ENCODE measurements at regions not wholly inside any gene's neighbourhood (a gene's known extent, or its start where the extent isn't known, plus 50 kb on each side); places are given as distances from the start of the nearest gene placed in this dataset.
A peak's percentile ranks its signal among the peaks of the same experiment; 100 is the strongest.

DNA sequence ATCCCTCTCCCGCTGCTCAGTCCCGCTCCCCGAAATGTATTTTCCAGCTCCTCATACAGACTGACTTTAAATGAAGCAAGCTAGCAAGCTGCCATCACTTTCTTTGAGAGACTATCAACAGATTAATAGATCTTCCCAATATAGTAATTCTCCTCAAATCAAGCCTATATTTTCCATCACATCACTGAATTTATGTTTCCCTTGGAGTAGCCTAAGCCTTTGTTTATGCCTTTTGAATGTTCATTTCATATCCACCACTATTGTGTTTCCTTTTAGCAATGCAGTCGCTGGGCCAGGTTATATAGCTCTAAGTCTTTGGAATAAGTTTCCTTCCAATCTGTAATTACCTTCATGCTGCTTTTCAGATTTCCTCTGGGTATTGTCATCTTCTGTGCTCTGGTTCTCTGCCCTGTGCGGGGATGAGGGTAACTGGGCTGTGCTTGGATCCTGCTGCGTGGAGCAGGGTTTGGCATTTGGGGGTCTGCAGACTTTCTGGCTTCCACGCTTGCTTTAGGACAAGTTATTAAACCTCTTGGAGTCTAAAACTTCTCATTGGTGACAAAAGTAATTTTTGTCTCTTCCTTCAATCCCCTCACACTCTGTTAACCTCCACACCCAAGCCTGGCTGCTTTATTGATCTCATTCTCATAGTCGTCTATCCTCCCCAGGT, 256.9 kb downstream of the DLEU7 start:
- DNase-seq (no peak), ATAC-seq (ENCODE audit: low FRiP score in 2 of 2) (no peak)
- H3K4me3 ChIP-seq = no peak overlapping the region
- no peaks in the 10 kb centered on the region for H3K36me3 ChIP-seq
- peaks cover 0 to 8% (median 2%) of the 10 kb centered on the region in 4 donors for H3K4me1 ChIP-seq
- H3K9me3 ChIP-seq = no peaks in the 10 kb centered on the region
- WGBS, 2 donors = 80% methylated on average over 8 of the region's 8 CpGs
- no peak overlapping the region for H3K27ac ChIP-seq
- H3K27me3 ChIP-seq = no peaks in the 10 kb centered on the region
- TF ChIP-seq POLR2AphosphoS5 (IDR thresholded peaks at IDR 0.05) (no peak), EP300 (IDR thresholded peaks at IDR 0.05) (no peak), POLR2A (IDR thresholded peaks at IDR 0.05) (no peak)
- TF ChIP-seq, protein P1, sequence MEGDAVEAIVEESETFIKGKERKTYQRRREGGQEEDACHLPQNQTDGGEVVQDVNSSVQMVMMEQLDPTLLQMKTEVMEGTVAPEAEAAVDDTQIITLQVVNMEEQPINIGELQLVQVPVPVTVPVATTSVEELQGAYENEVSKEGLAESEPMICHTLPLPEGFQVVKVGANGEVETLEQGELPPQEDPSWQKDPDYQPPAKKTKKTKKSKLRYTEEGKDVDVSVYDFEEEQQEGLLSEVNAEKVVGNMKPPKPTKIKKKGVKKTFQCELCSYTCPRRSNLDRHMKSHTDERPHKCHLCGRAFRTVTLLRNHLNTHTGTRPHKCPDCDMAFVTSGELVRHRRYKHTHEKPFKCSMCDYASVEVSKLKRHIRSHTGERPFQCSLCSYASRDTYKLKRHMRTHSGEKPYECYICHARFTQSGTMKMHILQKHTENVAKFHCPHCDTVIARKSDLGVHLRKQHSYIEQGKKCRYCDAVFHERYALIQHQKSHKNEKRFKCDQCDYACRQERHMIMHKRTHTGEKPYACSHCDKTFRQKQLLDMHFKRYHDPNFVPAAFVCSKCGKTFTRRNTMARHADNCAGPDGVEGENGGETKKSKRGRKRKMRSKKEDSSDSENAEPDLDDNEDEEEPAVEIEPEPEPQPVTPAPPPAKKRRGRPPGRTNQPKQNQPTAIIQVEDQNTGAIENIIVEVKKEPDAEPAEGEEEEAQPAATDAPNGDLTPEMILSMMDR (IDR thresholded peaks at IDR 0.05) = no peak

DNA sequence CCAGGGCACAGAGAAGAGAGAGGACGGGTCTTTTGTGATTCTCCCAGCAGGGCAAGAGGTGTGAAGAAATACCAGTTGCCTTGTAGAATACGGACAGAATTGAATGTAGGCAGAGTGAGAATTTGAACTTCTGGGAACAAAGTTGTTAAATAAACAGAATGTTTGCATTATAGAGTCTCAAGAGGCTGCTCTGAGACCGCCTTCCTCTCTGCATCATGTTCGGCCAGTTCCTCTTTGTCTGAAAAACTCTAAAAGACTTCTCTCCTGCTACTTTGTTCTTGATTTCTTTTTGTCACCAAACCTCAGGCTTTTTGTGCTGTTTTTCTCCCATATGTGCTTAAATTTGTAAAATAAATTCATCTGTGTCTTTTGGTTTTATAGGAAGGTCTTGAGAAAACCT, 256.4 kb downstream of the DLEU7 start:
- 54 to 66% methylated on average over 4 of the region's 4 CpGs for WGBS, 2 donors
- TF ChIP-seq POLR2A (IDR thresholded peaks at IDR 0.05) (no peak), POLR2AphosphoS5 (IDR thresholded peaks at IDR 0.05) (no peak), EP300 (IDR thresholded peaks at IDR 0.05) (no peak)
- TF ChIP-seq, protein P1 (IDR thresholded peaks at IDR 0.05) = no peak
- Histone ChIP-seq H3K4me3 (no peak overlapping the region), H3K4me1 (peaks cover 0 to 8% (median 2%) of the 10 kb centered on the region in 4 donors), H3K27me3 (no peaks in the 10 kb centered on the region), H3K9me3 (no peaks in the 10 kb centered on the region), H3K36me3 (no peaks in the 10 kb centered on the region), H3K27ac (no peak overlapping the region)
- ATAC-seq (ENCODE audit: low FRiP score in 2 of 2) (no peak), DNase-seq (no peak)

DNA sequence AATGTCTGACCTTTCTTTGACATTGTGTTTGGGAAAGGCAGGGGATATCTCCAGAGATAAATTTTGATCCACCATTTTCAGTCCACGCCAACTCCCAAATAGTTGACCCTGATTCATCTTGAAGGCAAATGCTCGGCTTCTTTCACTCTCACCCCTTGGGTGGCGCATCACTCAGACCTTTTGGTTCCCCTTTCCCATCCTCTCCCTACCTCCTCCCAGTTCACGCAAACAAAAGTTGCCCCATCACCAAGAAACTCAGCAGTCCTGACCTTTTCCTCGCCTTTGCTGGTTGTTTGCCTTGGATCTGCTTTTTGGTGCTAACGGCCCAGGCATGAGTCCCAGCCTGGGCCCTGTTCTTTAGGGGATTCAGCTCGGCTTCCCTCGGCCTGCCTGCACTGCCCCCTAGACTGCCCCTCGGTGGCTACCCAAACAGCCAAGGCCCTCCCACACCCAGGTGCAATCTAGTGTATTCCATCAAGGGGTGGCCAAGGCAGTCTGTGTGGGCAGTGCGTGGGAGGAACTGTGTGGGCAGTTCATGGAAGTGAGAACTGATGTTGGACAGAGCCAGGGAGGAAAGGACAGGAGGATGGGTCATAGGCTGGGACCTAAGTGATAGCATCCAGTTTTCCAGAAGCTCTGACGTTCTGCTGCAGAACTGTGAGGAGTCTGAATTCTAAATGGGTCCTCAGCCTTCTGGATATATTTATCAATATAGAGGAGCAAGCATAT, 255.7 kb downstream of the DLEU7 start:
- peak in 1 of 2 donors; percentile 20 for DNase-seq
- 79 to 87% methylated on average over 11 of the region's 11 CpGs for WGBS, 2 donors
- Histone ChIP-seq H3K9me3 (no peaks in the 10 kb centered on the region), H3K4me1 (peaks cover 0 to 8% (median 2%) of the 10 kb centered on the region in 4 donors), H3K36me3 (no peaks in the 10 kb centered on the region), H3K4me3 (no peak overlapping the region), H3K27ac (no peak overlapping the region), H3K27me3 (no peaks in the 10 kb centered on the region)
- TF ChIP-seq EP300 (IDR thresholded peaks at IDR 0.05) (no peak), POLR2AphosphoS5 (IDR thresholded peaks at IDR 0.05) (no peak), POLR2A (IDR thresholded peaks at IDR 0.05) (no peak)
- TF ChIP-seq, protein P1 (IDR thresholded peaks at IDR 0.05) = no peak
- ATAC-seq (ENCODE audit: low FRiP score in 2 of 2) = no peak

DNA sequence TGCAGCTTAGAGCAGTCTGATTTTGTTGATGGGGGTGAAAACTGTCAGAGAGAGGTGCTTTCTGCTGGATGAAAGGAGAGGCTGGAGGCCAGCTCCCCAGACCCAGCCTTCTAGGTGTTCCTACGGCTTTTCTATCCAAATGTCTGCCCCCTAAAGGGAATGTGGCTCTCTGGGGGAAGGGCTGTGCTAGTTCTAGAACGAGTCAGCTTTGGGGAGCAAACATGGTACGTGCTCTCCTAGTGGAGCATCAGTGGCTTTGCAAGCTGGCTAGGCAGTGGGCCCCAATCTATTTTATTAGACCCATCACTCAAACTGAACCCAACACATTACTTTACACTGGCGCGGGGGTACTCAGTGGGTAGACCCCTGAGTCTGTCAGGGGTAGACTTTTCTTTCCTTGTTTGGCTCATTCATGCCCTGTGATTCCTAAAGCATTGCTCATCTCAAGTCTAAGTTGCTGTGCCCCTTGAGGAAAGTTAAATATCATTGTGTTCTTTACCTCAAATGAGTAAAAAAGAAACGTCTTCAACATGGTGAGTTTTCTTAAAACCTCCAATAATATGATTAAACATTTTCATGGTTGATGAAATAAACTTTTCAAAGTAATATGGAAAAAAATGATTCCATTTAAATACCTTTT, 254.9 kb downstream of the DLEU7 start:
- 77 to 83% methylated on average over 4 to 6 of the region's 6 CpGs for WGBS, 2 donors
- no peak overlapping the region for H3K4me3 ChIP-seq
- no peaks in the 10 kb centered on the region for H3K27me3 ChIP-seq
- H3K4me1 ChIP-seq = peaks cover 0 to 8% (median 2%) of the 10 kb centered on the region in 4 donors
- ATAC-seq (ENCODE audit: low FRiP score in 2 of 2) = no peak
- TF ChIP-seq, protein P1 (IDR thresholded peaks at IDR 0.05) = no peak
- TF ChIP-seq POLR2AphosphoS5 (IDR thresholded peaks at IDR 0.05) (no peak), POLR2A (IDR thresholded peaks at IDR 0.05) (no peak), EP300 (IDR thresholded peaks at IDR 0.05) (no peak)
- no peaks in the 10 kb centered on the region for H3K9me3 ChIP-seq
- no peaks in the 10 kb centered on the region for H3K36me3 ChIP-seq
- no peak overlapping the region for H3K27ac ChIP-seq
- no peak for DNase-seq
